Keratinocyte (primary cell): ENCODE measurements at regions not wholly inside any gene's neighbourhood (a gene's known extent, or its start where the extent isn't known, plus 50 kb on each side); places are given as distances from the start of the nearest gene placed in this dataset.

Experiments used
- DNase-seq: peaks from one replicate; pipeline ENCODE4 v3.0.0-alpha.2; 2011; ENCODE audit warnings: low read depth, missing footprints, low spot score
- FAIRE-seq: peaks from 2 replicates; lab custom pipeline; 2011; peaks lifted over from hg19 to GRCh38; lab: Jason Lieb, UNC
- H2AFZ ChIP-seq: 2 replicates; pipeline ENCODE4 v1.6.0; 2012; ENCODE audit warnings: low read length, control low read depth, inconsistent platforms; ENCODE audit not compliant: control insufficient read depth
- H3K27ac ChIP-seq: 2 replicates; pipeline ENCODE4 v1.5.1; 2011; ENCODE audit warnings: low read length; ENCODE audit not compliant: control insufficient read depth, insufficient read depth
- H3K27me3 ChIP-seq: 3 replicates; pipeline ENCODE4 v1.6.0; 2011; ENCODE audit warnings: low read length; ENCODE audit not compliant: control insufficient read depth, insufficient read depth; ENCODE audit errors: extremely low read depth
- H3K36me3 ChIP-seq, 2 experiments: 2 replicates in 1 of 2; 3 replicates in 1 of 2; pipeline ENCODE4 v1.5.1; 2011; ENCODE audit warnings: low read length in 2 of 2, mild to moderate bottlenecking in 1 of 2; ENCODE audit not compliant: control insufficient read depth in 2 of 2, insufficient read depth in 2 of 2; ENCODE audit errors: extremely low read depth in 1 of 2
- H3K4me1 ChIP-seq: 3 replicates; pipeline ENCODE4 v1.5.1; 2011; ENCODE audit warnings: low read length; ENCODE audit not compliant: control insufficient read depth, insufficient read depth; ENCODE audit errors: extremely low read depth
- H3K4me2 ChIP-seq: 3 replicates; pipeline ENCODE4 v1.6.0; 2011; ENCODE audit warnings: low read depth, low read length; ENCODE audit not compliant: control insufficient read depth, insufficient read depth; ENCODE audit errors: extremely low read depth
- H3K4me3 ChIP-seq, 3 experiments: fragments of 200-600 bp in 1 of 3; sonication (generic) in 1 of 3; 2 replicates in 2 of 3; 3 replicates in 1 of 3; pipeline ENCODE4 v1.5.1; 2011 to 2016; ENCODE audit warnings: low read length in 3 of 3, mild to moderate bottlenecking in 3 of 3, control low read depth in 2 of 3, inconsistent platforms in 1 of 3, low read depth in 1 of 3, mixed read lengths in 1 of 3, mixed run types in 1 of 3, moderate library complexity in 1 of 3; ENCODE audit not compliant: control insufficient read depth in 2 of 3, insufficient read depth in 2 of 3; ENCODE audit errors: extremely low read depth in 1 of 3
- H3K79me2 ChIP-seq: 2 replicates; pipeline ENCODE4 v1.6.0; 2012; ENCODE audit warnings: low read length; ENCODE audit not compliant: control insufficient read depth, insufficient read depth
- H3K9ac ChIP-seq: 3 replicates; pipeline ENCODE4 v1.6.0; 2011; ENCODE audit warnings: low read length; ENCODE audit not compliant: control insufficient read depth, insufficient read depth; ENCODE audit errors: extremely low read depth
- H3K9me1 ChIP-seq: 3 replicates; pipeline ENCODE4 v1.6.0; 2011; ENCODE audit warnings: low read length; ENCODE audit not compliant: control insufficient read depth, insufficient read depth; ENCODE audit errors: extremely low read depth
- H3K9me3 ChIP-seq: 2 replicates; pipeline ENCODE4 v1.5.1; 2012; ENCODE audit warnings: low read depth, low read length; ENCODE audit not compliant: control insufficient read depth
- H4K20me1 ChIP-seq: 3 replicates; pipeline ENCODE4 v1.6.0; 2011; ENCODE audit warnings: low read length; ENCODE audit not compliant: control insufficient read depth, insufficient read depth; ENCODE audit errors: extremely low read depth
- EZH2 ChIP-seq: IDR thresholded peaks from one replicate; pipeline ENCODE4 v1.6.1; 2012; ENCODE audit warnings: inconsistent platforms, mild to moderate bottlenecking, low read length, moderate library complexity
- dilution Hi-C: fragments of 300-500 bp; cut with MboI; formaldehyde crosslinking; loops from one replicate; pipeline ENCODE4 v1.7.0; 2020; ENCODE audit warnings: low sequenced_read_pairs; ENCODE audit not compliant: extremely low pct_ligation_motif_present
- TF ChIP-seq, protein P1 (sequence below), 3 experiments: IDR thresholded peaks in 1 of 3; conservative IDR thresholded peaks in 1 of 3; optimal IDR thresholded peaks in 1 of 3; 2 replicates in 2 of 3; 3 replicates in 1 of 3; pipeline versions ENCODE3 to v1.5.1; 2011; ENCODE audit warnings: low read length in 3 of 3, mild to moderate bottlenecking in 3 of 3, moderate library complexity in 2 of 3, control low read depth in 1 of 3, inconsistent platforms in 1 of 3; ENCODE audit not compliant: insufficient read depth in 2 of 3; ENCODE audit errors: extremely low read depth in 1 of 3

DNA sequence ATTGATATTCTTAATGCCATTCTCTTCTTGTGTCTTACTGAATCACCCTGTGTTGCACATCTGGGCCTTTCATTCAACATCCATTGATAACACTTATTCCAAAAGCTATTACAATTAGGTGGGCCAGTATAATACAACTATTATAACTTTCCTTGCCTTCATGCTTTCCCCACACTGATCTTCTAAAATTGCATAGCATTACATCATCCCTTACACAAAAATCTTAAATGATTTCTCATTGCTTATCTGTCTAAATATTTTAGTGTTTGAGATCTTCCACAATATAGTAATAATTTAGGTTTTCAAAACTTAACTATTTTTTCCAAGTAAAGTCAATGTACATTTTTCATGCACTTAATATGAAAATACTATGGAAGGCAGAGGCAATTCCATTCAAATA lies 1634.1 kb downstream of the PLA2G4A start:
- no peaks in the 10 kb centered on the region for H3K4me1 ChIP-seq
- DNase-seq (no peak), FAIRE-seq (no peak)
- TF ChIP-seq, protein P1, sequence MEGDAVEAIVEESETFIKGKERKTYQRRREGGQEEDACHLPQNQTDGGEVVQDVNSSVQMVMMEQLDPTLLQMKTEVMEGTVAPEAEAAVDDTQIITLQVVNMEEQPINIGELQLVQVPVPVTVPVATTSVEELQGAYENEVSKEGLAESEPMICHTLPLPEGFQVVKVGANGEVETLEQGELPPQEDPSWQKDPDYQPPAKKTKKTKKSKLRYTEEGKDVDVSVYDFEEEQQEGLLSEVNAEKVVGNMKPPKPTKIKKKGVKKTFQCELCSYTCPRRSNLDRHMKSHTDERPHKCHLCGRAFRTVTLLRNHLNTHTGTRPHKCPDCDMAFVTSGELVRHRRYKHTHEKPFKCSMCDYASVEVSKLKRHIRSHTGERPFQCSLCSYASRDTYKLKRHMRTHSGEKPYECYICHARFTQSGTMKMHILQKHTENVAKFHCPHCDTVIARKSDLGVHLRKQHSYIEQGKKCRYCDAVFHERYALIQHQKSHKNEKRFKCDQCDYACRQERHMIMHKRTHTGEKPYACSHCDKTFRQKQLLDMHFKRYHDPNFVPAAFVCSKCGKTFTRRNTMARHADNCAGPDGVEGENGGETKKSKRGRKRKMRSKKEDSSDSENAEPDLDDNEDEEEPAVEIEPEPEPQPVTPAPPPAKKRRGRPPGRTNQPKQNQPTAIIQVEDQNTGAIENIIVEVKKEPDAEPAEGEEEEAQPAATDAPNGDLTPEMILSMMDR (optimal IDR thresholded peaks at IDR 0.05 in 1 of 3, IDR thresholded peaks at IDR 0.05 in 1 of 3, conservative IDR thresholded peaks at IDR 0.05 in 1 of 3; ENCODE audit: extremely low read depth in 1 of 3, insufficient read depth in 2 of 3, low read length in 3 of 3): no peak
- no peak for TF ChIP-seq EZH2
- no peaks in the 10 kb centered on the region for H3K79me2 ChIP-seq
- H3K9me1 ChIP-seq: no peaks in the 10 kb centered on the region
- no peaks in the 10 kb centered on the region for H3K36me3 ChIP-seq
- no peak overlapping the region for H3K27ac ChIP-seq
- no peaks in the 10 kb centered on the region for H3K27me3 ChIP-seq
- no peak overlapping the region for H3K4me2 ChIP-seq
- H3K9me3 ChIP-seq: no peaks in the 10 kb centered on the region
- H3K9ac ChIP-seq: no peak overlapping the region
- H4K20me1 ChIP-seq: no peaks in the 10 kb centered on the region
- no peak overlapping the region for H3K4me3 ChIP-seq
- no peak overlapping the region for H2AFZ ChIP-seq
- dilution Hi-C loops: no loop called here

DNA sequence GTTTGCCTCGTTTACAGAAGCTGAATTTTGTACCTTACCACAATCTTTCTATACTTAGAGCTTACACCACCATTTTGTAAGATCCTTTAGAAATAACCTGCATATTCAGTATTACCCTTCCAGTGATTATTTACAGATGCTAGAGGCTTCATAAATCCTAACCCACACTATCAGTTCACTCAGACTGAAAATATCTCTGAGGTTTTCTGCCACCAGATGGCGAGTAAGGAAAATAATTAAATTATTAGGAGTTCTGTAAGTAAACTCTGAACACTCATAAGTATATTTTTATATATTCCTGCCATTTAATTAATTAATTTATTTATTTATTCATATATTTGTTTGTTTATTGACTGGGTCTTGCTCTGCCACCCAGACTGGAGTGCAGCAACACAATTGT lies 1635.2 kb downstream of the PLA2G4A start:
- H3K4me1 ChIP-seq: no peaks in the 10 kb centered on the region
- DNase-seq (no peak), FAIRE-seq (no peak)
- H3K9ac ChIP-seq: no peak overlapping the region
- H2AFZ ChIP-seq: no peak overlapping the region
- dilution Hi-C loops: no loop called here
- H3K27me3 ChIP-seq: no peaks in the 10 kb centered on the region
- no peaks in the 10 kb centered on the region for H3K79me2 ChIP-seq
- H3K9me3 ChIP-seq: no peaks in the 10 kb centered on the region
- no peaks in the 10 kb centered on the region for H3K36me3 ChIP-seq
- no peaks in the 10 kb centered on the region for H4K20me1 ChIP-seq
- H3K9me1 ChIP-seq: no peaks in the 10 kb centered on the region
- H3K27ac ChIP-seq: no peak overlapping the region
- no peak overlapping the region for H3K4me3 ChIP-seq
- H3K4me2 ChIP-seq: no peak overlapping the region
- TF ChIP-seq, protein P1 (optimal IDR thresholded peaks at IDR 0.05 in 1 of 3, IDR thresholded peaks at IDR 0.05 in 1 of 3, conservative IDR thresholded peaks at IDR 0.05 in 1 of 3; ENCODE audit: extremely low read depth in 1 of 3, insufficient read depth in 2 of 3, low read length in 3 of 3): no peak
- no peak for TF ChIP-seq EZH2
